Sigmoid colon (tissue), 4 donors: ENCODE measurements at regions not wholly inside any gene's neighbourhood (a gene's known extent, or its start where the extent isn't known, plus 50 kb on each side); places are given as distances from the start of the nearest gene placed in this dataset.

Experiments used
- EP300 ChIP-seq, 4 donors: sonication (generic); formaldehyde crosslinking; IDR thresholded peaks; one replicate each; pipeline ENCODE4 v1.6.1; 2017; ENCODE audit warnings: antibody characterized with exemption in 4 of 4
- POLR2A ChIP-seq, 2 donors: fragments of 450-650 bp; IDR thresholded peaks; one replicate each; pipeline ENCODE4 v1.6.1; 2016; ENCODE audit warnings: antibody characterized with exemption in 2 of 2, mild to moderate bottlenecking in 2 of 2, moderate library complexity in 2 of 2
- TF ChIP-seq, protein P1 (sequence below), 4 experiments: fragments of 450-650 bp in 3 of 4; fragments of 200-600 bp in 1 of 4; IDR thresholded peaks; one replicate each; pipeline ENCODE4 v1.5.1; 2016 to 2019; ENCODE audit warnings: antibody characterized with exemption in 4 of 4, mild to moderate bottlenecking in 3 of 4, moderate library complexity in 2 of 4

DNA sequence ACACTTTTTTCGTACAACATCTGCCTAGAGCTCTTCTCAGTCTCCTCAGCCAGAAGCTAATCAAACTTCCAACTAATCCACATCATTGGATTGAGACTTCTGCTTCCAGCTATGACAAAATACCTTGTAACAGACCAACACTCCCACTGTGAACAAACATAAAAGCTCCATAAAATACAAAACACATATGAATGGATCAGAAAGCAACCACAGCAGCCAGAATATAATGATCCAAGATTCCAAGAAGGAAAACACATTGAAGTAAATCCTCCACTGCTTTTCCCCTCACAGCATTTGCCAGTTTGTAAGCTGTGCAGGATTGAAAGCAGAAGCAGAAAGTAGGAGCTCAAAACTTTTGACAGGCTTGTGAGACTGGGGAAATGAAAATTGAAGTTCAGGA, 863.2 kb downstream of the TUSC7 start:
- TF ChIP-seq POLR2A (IDR thresholded peaks at IDR 0.05) (no peak), EP300 (IDR thresholded peaks at IDR 0.05) (no peak)
- TF ChIP-seq, protein P1, sequence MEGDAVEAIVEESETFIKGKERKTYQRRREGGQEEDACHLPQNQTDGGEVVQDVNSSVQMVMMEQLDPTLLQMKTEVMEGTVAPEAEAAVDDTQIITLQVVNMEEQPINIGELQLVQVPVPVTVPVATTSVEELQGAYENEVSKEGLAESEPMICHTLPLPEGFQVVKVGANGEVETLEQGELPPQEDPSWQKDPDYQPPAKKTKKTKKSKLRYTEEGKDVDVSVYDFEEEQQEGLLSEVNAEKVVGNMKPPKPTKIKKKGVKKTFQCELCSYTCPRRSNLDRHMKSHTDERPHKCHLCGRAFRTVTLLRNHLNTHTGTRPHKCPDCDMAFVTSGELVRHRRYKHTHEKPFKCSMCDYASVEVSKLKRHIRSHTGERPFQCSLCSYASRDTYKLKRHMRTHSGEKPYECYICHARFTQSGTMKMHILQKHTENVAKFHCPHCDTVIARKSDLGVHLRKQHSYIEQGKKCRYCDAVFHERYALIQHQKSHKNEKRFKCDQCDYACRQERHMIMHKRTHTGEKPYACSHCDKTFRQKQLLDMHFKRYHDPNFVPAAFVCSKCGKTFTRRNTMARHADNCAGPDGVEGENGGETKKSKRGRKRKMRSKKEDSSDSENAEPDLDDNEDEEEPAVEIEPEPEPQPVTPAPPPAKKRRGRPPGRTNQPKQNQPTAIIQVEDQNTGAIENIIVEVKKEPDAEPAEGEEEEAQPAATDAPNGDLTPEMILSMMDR (IDR thresholded peaks at IDR 0.05), result no peak
